SK-N-SH treated with all-trans-retinoic acid at 6 μM for 48 hours (cell line): ENCODE measurements at regions not wholly inside any gene's neighbourhood (a gene's known extent, or its start where the extent isn't known, plus 50 kb on each side); places are given as distances from the start of the nearest gene placed in this dataset.

Source experiments
- ATAC-seq: fragments of 200-7000 bp; cut with Tn5 transposase; 3 replicates; pipeline ENCODE4 v1.9.1; 2020; ENCODE audit warnings: mild to moderate bottlenecking, moderate library complexity
- ARNTL ChIP-seq: fragments of 450-650 bp; formaldehyde crosslinking; IDR thresholded peaks from 2 replicates; pipeline ENCODE4 v1.5.0; 2020; ENCODE audit warnings: low read depth, mild to moderate bottlenecking, moderate library complexity, borderline replicate concordance
- BACH2 ChIP-seq: fragments of 250-450 bp; sonication (Bioruptor Pico); IDR thresholded peaks from 2 replicates; pipeline ENCODE4 v1.9.0; 2021; ENCODE audit warnings: mild to moderate bottlenecking, borderline replicate concordance
- CSDC2 ChIP-seq: fragments of 250-450 bp; sonication (Bioruptor Pico); IDR thresholded peaks from 2 replicates; pipeline ENCODE4 v1.5.0; 2020; ENCODE audit warnings: mild to moderate bottlenecking, moderate library complexity
- ESRRG ChIP-seq: fragments of 250-450 bp; sonication (Bioruptor Pico); IDR thresholded peaks from 2 replicates; pipeline ENCODE4 v1.6.1; 2021; ENCODE audit warnings: mild to moderate bottlenecking
- GLIS3 ChIP-seq: fragments of 250-450 bp; sonication (Bioruptor Pico); IDR thresholded peaks from 2 replicates; pipeline ENCODE4 v1.5.0; 2020; ENCODE audit warnings: mild to moderate bottlenecking, moderate library complexity
- ISL1 ChIP-seq: fragments of 250-450 bp; sonication (Bioruptor Pico); IDR thresholded peaks from 2 replicates; pipeline ENCODE4 v2.1.2; 2022; ENCODE audit warnings: mild to moderate bottlenecking, moderate library complexity
- OSR1 ChIP-seq: fragments of 250-450 bp; sonication (Bioruptor Pico); IDR thresholded peaks from 2 replicates; pipeline ENCODE4 v1.8.0; 2022; ENCODE audit warnings: moderate library complexity, mild to moderate bottlenecking, inconsistent platforms
- PPARA ChIP-seq: fragments of 250-450 bp; sonication (Bioruptor Pico); IDR thresholded peaks from 2 replicates; pipeline ENCODE4 v1.5.0; 2020; ENCODE audit warnings: mild to moderate bottlenecking, borderline replicate concordance
- SNAI2 ChIP-seq: fragments of 250-450 bp; sonication (Bioruptor Pico); IDR thresholded peaks from 2 replicates; pipeline ENCODE4 v1.5.0; 2020; ENCODE audit warnings: mild to moderate bottlenecking, moderate library complexity
- TCF4 ChIP-seq: fragments of 250-450 bp; sonication (Bioruptor Pico); IDR thresholded peaks from 2 replicates; pipeline ENCODE4 v1.8.0; 2021; ENCODE audit warnings: mild to moderate bottlenecking, moderate library complexity, borderline replicate concordance
- ZC3H10 ChIP-seq: fragments of 250-450 bp; sonication (Bioruptor Pico); IDR thresholded peaks from 2 replicates; pipeline ENCODE4 v1.5.1; 2021; ENCODE audit warnings: mild to moderate bottlenecking, moderate library complexity
- ZFP3 ChIP-seq: fragments of 250-450 bp; sonication (Bioruptor Pico); IDR thresholded peaks from 2 replicates; pipeline ENCODE4 v1.5.0; 2020; ENCODE audit warnings: mild to moderate bottlenecking, moderate library complexity
- ZFP30 ChIP-seq: fragments of 450-650 bp; formaldehyde crosslinking; IDR thresholded peaks from 2 replicates; pipeline ENCODE4 v1.5.0; 2022; ENCODE audit warnings: mild to moderate bottlenecking, moderate library complexity
- ZNF565 ChIP-seq: fragments of 450-650 bp; formaldehyde crosslinking; conservative IDR thresholded peaks from 2 replicates; pipeline ENCODE4 v1.5.0; 2020; ENCODE audit warnings: low read depth, mild to moderate bottlenecking, moderate library complexity
- ZNF70 ChIP-seq: fragments of 450-650 bp; formaldehyde crosslinking; IDR thresholded peaks from 2 replicates; pipeline ENCODE4 v1.5.0; 2020; ENCODE audit warnings: mild to moderate bottlenecking, moderate library complexity
- ZNF8 ChIP-seq: fragments of 450-650 bp; formaldehyde crosslinking; IDR thresholded peaks from 2 replicates; pipeline ENCODE4 v1.5.0; 2020; ENCODE audit warnings: mild to moderate bottlenecking, moderate library complexity
- TF ChIP-seq, protein P1 (sequence below): fragments of 250-450 bp; sonication (Bioruptor Pico); IDR thresholded peaks from 2 replicates; pipeline ENCODE4 v1.5.1; 2021; ENCODE audit warnings: mild to moderate bottlenecking, moderate library complexity
- TF ChIP-seq, protein P2 (sequence below): fragments of 250-450 bp; sonication (Bioruptor Pico); IDR thresholded peaks from 2 replicates; pipeline ENCODE4 v1.8.0; 2021; ENCODE audit warnings: low read depth, mild to moderate bottlenecking, moderate library complexity, borderline replicate concordance
- TF ChIP-seq, protein P3 (sequence below): fragments of 250-450 bp; sonication (Bioruptor Pico); IDR thresholded peaks from 2 replicates; pipeline ENCODE4 v1.8.0; 2020; ENCODE audit warnings: mild to moderate bottlenecking, moderate library complexity, borderline replicate concordance
- TF ChIP-seq, protein P4 (sequence below): fragments of 250-450 bp; sonication (Bioruptor Pico); IDR thresholded peaks from 2 replicates; pipeline ENCODE4 v1.5.0; 2020; ENCODE audit warnings: mild to moderate bottlenecking, moderate library complexity
- TF ChIP-seq, protein P5 (sequence below): fragments of 250-450 bp; sonication (Bioruptor Pico); IDR thresholded peaks from 2 replicates; pipeline ENCODE4 v1.5.1; 2020; ENCODE audit warnings: low read depth, mild to moderate bottlenecking, moderate library complexity

DNA sequence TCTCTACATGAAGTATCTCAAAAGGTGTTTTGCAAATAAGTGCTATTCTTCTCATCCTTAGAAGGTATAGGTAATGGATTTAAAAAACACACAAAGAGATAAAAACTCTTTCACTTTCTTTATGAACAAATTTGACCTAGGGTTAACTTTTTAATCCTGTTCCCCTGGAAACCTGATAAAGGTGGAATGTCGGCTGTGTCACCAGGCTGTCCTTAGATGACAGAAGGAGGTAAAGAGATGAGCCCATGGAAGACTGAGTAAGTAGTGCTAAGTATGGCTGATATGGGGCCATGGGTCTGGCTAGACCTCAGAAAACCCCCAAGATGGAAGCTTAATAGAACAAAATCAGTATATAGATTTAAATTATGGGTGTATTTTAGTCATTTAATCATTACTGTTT, 153.8 kb upstream of the LSM14A start:
- ATAC-seq = no peak
- TF ChIP-seq, protein P1, sequence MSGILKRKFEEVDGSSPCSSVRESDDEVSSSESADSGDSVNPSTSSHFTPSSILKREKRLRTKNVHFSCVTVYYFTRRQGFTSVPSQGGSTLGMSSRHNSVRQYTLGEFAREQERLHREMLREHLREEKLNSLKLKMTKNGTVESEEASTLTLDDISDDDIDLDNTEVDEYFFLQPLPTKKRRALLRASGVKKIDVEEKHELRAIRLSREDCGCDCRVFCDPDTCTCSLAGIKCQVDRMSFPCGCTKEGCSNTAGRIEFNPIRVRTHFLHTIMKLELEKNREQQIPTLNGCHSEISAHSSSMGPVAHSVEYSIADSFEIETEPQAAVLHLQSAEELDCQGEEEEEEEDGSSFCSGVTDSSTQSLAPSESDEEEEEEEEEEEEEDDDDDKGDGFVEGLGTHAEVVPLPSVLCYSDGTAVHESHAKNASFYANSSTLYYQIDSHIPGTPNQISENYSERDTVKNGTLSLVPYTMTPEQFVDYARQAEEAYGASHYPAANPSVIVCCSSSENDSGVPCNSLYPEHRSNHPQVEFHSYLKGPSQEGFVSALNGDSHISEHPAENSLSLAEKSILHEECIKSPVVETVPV (CRISPR knock-in tag) = no peak
- TF ChIP-seq, protein P2, sequence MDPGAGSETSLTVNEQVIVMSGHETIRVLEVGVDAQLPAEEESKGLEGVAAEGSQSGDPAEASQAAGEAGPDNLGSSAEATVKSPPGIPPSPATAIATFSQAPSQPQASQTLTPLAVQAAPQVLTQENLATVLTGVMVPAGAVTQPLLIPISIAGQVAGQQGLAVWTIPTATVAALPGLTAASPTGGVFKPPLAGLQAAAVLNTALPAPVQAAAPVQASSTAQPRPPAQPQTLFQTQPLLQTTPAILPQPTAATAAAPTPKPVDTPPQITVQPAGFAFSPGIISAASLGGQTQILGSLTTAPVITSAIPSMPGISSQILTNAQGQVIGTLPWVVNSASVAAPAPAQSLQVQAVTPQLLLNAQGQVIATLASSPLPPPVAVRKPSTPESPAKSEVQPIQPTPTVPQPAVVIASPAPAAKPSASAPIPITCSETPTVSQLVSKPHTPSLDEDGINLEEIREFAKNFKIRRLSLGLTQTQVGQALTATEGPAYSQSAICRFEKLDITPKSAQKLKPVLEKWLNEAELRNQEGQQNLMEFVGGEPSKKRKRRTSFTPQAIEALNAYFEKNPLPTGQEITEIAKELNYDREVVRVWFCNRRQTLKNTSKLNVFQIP (CRISPR knock-in tag) = no peak
- no peak for TF ChIP-seq BACH2 (CRISPR knock-in tag)
- no peak for TF ChIP-seq SNAI2
- TF ChIP-seq ARNTL (CRISPR knock-in tag) = no peak
- TF ChIP-seq ESRRG (CRISPR knock-in tag) = no peak
- no peak for TF ChIP-seq ZFP30 (CRISPR knock-in tag)
- TF ChIP-seq, protein P3, sequence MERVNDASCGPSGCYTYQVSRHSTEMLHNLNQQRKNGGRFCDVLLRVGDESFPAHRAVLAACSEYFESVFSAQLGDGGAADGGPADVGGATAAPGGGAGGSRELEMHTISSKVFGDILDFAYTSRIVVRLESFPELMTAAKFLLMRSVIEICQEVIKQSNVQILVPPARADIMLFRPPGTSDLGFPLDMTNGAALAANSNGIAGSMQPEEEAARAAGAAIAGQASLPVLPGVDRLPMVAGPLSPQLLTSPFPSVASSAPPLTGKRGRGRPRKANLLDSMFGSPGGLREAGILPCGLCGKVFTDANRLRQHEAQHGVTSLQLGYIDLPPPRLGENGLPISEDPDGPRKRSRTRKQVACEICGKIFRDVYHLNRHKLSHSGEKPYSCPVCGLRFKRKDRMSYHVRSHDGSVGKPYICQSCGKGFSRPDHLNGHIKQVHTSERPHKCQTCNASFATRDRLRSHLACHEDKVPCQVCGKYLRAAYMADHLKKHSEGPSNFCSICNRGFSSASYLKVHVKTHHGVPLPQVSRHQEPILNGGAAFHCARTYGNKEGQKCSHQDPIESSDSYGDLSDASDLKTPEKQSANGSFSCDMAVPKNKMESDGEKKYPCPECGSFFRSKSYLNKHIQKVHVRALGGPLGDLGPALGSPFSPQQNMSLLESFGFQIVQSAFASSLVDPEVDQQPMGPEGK (CRISPR knock-in tag) = no peak
- no peak for TF ChIP-seq TCF4 (CRISPR knock-in tag)
- no peak for TF ChIP-seq ISL1
- TF ChIP-seq ZNF565 (CRISPR knock-in tag) = no peak
- TF ChIP-seq ZC3H10 (CRISPR knock-in tag) = no peak
- TF ChIP-seq ZNF70 (CRISPR knock-in tag) = no peak
- no peak for TF ChIP-seq GLIS3 (CRISPR knock-in tag)

DNA sequence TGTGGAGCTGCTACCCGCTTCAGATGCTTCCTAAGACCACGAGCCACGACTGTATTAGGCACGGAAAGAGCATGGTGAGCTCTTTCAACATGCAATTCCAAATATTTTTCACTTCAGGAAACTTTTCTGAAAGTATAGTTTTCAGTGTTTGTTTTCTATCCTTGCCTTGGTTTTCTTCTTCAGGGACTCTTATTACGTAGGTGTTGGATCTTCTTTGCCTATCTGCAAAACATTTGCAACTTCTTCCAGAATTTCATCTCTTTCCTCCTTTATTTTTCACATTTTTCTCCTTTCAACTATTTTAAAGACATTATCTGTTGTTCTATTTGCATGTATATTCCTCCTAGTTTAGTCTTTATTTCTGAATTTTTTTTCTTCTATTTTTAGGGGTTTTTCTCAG, 148.9 kb upstream of the LSM14A start:
- no peak for ATAC-seq
- TF ChIP-seq ZNF8 (CRISPR knock-in tag) (no peak), ARNTL (CRISPR knock-in tag) (no peak), CSDC2 (no peak), ISL1 (no peak), ZFP30 (CRISPR knock-in tag) (no peak), PPARA (CRISPR knock-in tag) (no peak)
- TF ChIP-seq, protein P1 (CRISPR knock-in tag) = no peak
- TF ChIP-seq, protein P4, sequence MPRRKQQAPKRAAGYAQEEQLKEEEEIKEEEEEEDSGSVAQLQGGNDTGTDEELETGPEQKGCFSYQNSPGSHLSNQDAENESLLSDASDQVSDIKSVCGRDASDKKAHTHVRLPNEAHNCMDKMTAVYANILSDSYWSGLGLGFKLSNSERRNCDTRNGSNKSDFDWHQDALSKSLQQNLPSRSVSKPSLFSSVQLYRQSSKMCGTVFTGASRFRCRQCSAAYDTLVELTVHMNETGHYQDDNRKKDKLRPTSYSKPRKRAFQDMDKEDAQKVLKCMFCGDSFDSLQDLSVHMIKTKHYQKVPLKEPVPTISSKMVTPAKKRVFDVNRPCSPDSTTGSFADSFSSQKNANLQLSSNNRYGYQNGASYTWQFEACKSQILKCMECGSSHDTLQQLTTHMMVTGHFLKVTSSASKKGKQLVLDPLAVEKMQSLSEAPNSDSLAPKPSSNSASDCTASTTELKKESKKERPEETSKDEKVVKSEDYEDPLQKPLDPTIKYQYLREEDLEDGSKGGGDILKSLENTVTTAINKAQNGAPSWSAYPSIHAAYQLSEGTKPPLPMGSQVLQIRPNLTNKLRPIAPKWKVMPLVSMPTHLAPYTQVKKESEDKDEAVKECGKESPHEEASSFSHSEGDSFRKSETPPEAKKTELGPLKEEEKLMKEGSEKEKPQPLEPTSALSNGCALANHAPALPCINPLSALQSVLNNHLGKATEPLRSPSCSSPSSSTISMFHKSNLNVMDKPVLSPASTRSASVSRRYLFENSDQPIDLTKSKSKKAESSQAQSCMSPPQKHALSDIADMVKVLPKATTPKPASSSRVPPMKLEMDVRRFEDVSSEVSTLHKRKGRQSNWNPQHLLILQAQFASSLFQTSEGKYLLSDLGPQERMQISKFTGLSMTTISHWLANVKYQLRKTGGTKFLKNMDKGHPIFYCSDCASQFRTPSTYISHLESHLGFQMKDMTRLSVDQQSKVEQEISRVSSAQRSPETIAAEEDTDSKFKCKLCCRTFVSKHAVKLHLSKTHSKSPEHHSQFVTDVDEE (CRISPR knock-in tag) = no peak

DNA sequence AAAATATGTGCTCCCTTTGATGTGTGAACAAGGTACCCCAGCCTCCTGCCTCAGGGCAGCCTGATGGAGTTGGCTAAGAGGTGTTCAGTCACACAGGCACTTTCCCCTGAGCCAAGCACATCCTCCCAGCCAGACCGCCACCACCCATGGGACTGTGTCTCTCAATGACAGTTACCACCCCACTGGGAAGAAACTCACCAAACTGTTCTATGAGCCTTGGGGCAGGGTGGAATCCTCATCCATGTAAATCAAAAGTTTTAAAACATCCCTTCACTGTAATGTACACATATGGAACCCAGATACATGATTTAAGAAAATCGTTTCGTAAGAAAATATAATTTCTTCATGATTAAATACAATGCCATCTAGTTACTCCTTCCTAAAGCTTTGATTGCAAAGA, 138.4 kb upstream of the LSM14A start:
- TF ChIP-seq SNAI2 (no peak), TCF4 (CRISPR knock-in tag) (no peak), ESRRG (CRISPR knock-in tag) (no peak), ZNF8 (CRISPR knock-in tag) (no peak), ZFP3 (CRISPR knock-in tag) (no peak), ARNTL (CRISPR knock-in tag) (no peak), ZC3H10 (CRISPR knock-in tag) (no peak), ISL1 (no peak), ZNF70 (CRISPR knock-in tag) (no peak), GLIS3 (CRISPR knock-in tag) (no peak), OSR1 (CRISPR knock-in tag) (no peak), ZFP30 (CRISPR knock-in tag) (no peak)
- TF ChIP-seq, protein P1 (CRISPR knock-in tag) = no peak
- TF ChIP-seq, protein P5, sequence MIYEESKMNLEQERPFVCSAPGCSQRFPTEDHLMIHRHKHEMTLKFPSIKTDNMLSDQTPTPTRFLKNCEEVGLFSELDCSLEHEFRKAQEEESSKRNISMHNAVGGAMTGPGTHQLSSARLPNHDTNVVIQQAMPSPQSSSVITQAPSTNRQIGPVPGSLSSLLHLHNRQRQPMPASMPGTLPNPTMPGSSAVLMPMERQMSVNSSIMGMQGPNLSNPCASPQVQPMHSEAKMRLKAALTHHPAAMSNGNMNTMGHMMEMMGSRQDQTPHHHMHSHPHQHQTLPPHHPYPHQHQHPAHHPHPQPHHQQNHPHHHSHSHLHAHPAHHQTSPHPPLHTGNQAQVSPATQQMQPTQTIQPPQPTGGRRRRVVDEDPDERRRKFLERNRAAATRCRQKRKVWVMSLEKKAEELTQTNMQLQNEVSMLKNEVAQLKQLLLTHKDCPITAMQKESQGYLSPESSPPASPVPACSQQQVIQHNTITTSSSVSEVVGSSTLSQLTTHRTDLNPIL = no peak
- TF ChIP-seq, protein P3 (CRISPR knock-in tag) = no peak
- no peak for ATAC-seq
